Activated naive CD8-positive, alpha-beta T cell (primary cell): ENCODE measurements at regions not wholly inside any gene's neighbourhood (a gene's known extent, or its start where the extent isn't known, plus 50 kb on each side); places are given as distances from the start of the nearest gene placed in this dataset.

ENCODE experiments used
- H3K27ac Mint-ChIP-seq: one replicate; pipeline ENCODE4 v1.8.0; 2021; ENCODE audit warnings: mixed read lengths
- H3K27me3 Mint-ChIP-seq: one replicate; pipeline ENCODE4 v1.8.0; 2021; ENCODE audit warnings: mixed read lengths
- H3K36me3 Mint-ChIP-seq: one replicate; pipeline ENCODE4 v1.8.0; 2021; ENCODE audit warnings: mixed read lengths
- H3K4me1 Mint-ChIP-seq: one replicate; pipeline ENCODE4 v1.8.0; 2021; ENCODE audit warnings: low read depth, mixed read lengths
- H3K4me3 Mint-ChIP-seq: one replicate; pipeline ENCODE4 v1.8.0; 2021; ENCODE audit warnings: mild to moderate bottlenecking, mixed read lengths
- H3K9me3 Mint-ChIP-seq: one replicate; pipeline ENCODE4 v1.8.0; 2021; ENCODE audit warnings: low read depth, mixed read lengths

DNA sequence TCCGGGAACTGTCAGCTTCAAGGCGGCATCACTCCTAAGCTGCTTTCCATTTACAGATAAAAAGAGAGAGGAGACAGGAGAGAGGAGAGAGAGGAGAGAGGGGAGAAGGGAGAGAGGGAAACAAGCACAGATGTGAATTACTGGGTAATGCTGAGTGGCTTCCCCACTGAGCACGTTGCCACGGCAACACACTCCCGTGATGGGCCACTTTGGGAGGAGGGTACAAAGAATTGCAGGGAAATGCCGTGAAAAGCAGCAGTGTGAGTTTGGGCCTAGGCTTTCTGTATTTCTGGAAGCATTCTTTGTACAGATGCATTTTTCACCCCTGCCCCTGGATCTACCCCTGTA, 128.0 kb upstream of the IRF2BP2 start:
- H3K4me1 Mint-ChIP-seq: peaks cover 1% of the 10 kb centered on the region
- no peaks in the 10 kb centered on the region for H3K27me3 Mint-ChIP-seq
- H3K9me3 Mint-ChIP-seq: no peaks in the 10 kb centered on the region
- H3K36me3 Mint-ChIP-seq: no peaks in the 10 kb centered on the region
- no peak overlapping the region for H3K27ac Mint-ChIP-seq
- no peak overlapping the region for H3K4me3 Mint-ChIP-seq

GRCh38 chr1:234735916-234736315, 125.9 kb upstream of the IRF2BP2 start:
- H3K27ac Mint-ChIP-seq: peak overlapping the region; percentile 5
- H3K9me3 Mint-ChIP-seq: no peaks in the 10 kb centered on the region
- H3K4me1 Mint-ChIP-seq: peaks cover 21% of the 10 kb centered on the region
- no peak overlapping the region for H3K4me3 Mint-ChIP-seq
- no peaks in the 10 kb centered on the region for H3K36me3 Mint-ChIP-seq
- no peaks in the 10 kb centered on the region for H3K27me3 Mint-ChIP-seq

- Mint-ChIP-seq H3K4me1 (peaks cover 25% of the 10 kb centered on the region), H3K27ac (peak overlapping the region; percentile 5), H3K36me3 (no peaks in the 10 kb centered on the region)
Measured at GRCh38 chr1:234735476-234735875, 125.5 kb upstream of the IRF2BP2 start.

GRCh38 chr1:234734869-234735268, 124.9 kb upstream of the IRF2BP2 start:
- Mint-ChIP-seq H3K36me3 (no peaks in the 10 kb centered on the region), H3K27me3 (no peaks in the 10 kb centered on the region), H3K27ac (no peak overlapping the region), H3K4me3 (no peak overlapping the region), H3K4me1 (peaks cover 31% of the 10 kb centered on the region), H3K9me3 (no peaks in the 10 kb centered on the region)

More at GRCh38 chr1:234735476-234735875, 125.5 kb upstream of the IRF2BP2 start:
- no peaks in the 10 kb centered on the region for H3K27me3 Mint-ChIP-seq
- no peak overlapping the region for H3K4me3 Mint-ChIP-seq
- H3K9me3 Mint-ChIP-seq: no peaks in the 10 kb centered on the region

DNA sequence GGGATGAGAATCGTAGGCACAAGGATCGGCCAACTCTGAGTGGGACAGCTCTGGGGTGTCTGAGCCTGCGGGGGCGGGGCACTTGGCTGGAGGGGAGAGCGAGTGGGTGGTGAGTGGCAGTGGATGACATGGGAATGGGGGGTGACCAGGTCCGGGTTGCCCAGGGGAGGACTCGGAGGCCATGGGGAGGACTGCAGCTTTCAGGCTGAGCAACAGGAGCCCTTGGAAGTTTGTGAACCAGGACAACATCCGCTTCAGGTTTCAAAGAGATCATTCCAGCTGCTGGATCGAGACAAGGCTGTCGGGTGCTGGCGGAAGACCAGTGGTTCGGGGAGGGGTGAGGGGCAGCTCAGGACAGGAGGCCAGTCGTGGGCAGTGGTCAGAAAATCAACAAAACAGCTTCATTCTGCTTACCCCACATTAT, 124.4 kb upstream of the IRF2BP2 start:
- H3K36me3 Mint-ChIP-seq: no peaks in the 10 kb centered on the region
- H3K4me1 Mint-ChIP-seq: peaks cover 34% of the 10 kb centered on the region
- no peaks in the 10 kb centered on the region for H3K9me3 Mint-ChIP-seq
- no peaks in the 10 kb centered on the region for H3K27me3 Mint-ChIP-seq
- no peak overlapping the region for H3K4me3 Mint-ChIP-seq
- H3K27ac Mint-ChIP-seq: peak overlapping the region; percentile 34

- H3K36me3 Mint-ChIP-seq: no peaks in the 10 kb centered on the region
- H3K4me1 Mint-ChIP-seq: peaks cover 36% of the 10 kb centered on the region
- no peak overlapping the region for H3K4me3 Mint-ChIP-seq
- H3K9me3 Mint-ChIP-seq: no peaks in the 10 kb centered on the region
- H3K27ac Mint-ChIP-seq: peak overlapping the region; percentile 34
- no peaks in the 10 kb centered on the region for H3K27me3 Mint-ChIP-seq
Measured at GRCh38 chr1:234733427-234733826, 123.4 kb upstream of the IRF2BP2 start.

- peak overlapping the region; percentile 58 for H3K27ac Mint-ChIP-seq
- H3K36me3 Mint-ChIP-seq: no peaks in the 10 kb centered on the region
- H3K4me1 Mint-ChIP-seq: peaks cover 38% of the 10 kb centered on the region
- no peaks in the 10 kb centered on the region for H3K27me3 Mint-ChIP-seq
- H3K9me3 Mint-ChIP-seq: no peaks in the 10 kb centered on the region
- no peak overlapping the region for H3K4me3 Mint-ChIP-seq
Measured at GRCh38 chr1:234732671-234733390, 122.9 kb upstream of the IRF2BP2 start.

- peaks cover 41% of the 10 kb centered on the region for H3K4me1 Mint-ChIP-seq
- peak overlapping the region; percentile 79 for H3K4me3 Mint-ChIP-seq
- no peaks in the 10 kb centered on the region for H3K9me3 Mint-ChIP-seq
- H3K27ac Mint-ChIP-seq: peak overlapping the region; percentile 97
- H3K27me3 Mint-ChIP-seq: no peaks in the 10 kb centered on the region
- no peaks in the 10 kb centered on the region for H3K36me3 Mint-ChIP-seq
Measured at GRCh38 chr1:234732260-234732659, 122.3 kb upstream of the IRF2BP2 start.

DNA sequence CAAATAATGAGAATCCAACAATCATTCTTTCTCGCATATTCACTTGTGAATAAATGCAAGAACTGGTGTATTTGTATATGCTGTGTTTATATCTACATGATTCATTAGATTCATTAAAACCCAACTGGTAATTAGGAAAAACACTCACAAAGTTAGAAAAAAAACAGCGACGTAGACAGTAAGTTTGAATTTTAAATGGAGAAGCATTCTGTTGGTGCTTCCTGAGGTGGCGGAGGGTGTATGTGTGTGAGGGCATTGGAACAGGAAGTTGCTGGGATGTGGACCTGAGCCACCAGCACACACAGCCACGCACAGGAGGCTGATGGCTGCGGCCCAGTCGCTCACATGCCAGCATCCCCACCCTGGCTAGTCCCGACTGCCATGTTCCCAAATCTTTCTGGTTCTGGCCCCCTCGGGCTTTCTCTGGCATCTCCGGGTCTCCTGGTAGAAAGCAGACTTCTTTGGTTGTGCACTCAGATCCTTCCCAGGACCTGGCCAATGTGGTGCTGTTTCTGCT, 121.6 kb upstream of the IRF2BP2 start:
- H3K4me1 Mint-ChIP-seq: peaks cover 47% of the 10 kb centered on the region
- no peaks in the 10 kb centered on the region for H3K36me3 Mint-ChIP-seq
- H3K4me3 Mint-ChIP-seq: peak overlapping the region; percentile 79
- peak overlapping the region; percentile 97 for H3K27ac Mint-ChIP-seq
- H3K27me3 Mint-ChIP-seq: no peaks in the 10 kb centered on the region
- H3K9me3 Mint-ChIP-seq: no peaks in the 10 kb centered on the region

GRCh38 chr1:234730770-234731568, 121.0 kb upstream of the IRF2BP2 start:
- H3K36me3 Mint-ChIP-seq: no peaks in the 10 kb centered on the region
- no peaks in the 10 kb centered on the region for H3K27me3 Mint-ChIP-seq
- H3K27ac Mint-ChIP-seq: peak overlapping the region; percentile 97
- H3K4me1 Mint-ChIP-seq: peaks cover 52% of the 10 kb centered on the region
- H3K9me3 Mint-ChIP-seq: no peaks in the 10 kb centered on the region
- H3K4me3 Mint-ChIP-seq: peak overlapping the region; percentile 79

DNA sequence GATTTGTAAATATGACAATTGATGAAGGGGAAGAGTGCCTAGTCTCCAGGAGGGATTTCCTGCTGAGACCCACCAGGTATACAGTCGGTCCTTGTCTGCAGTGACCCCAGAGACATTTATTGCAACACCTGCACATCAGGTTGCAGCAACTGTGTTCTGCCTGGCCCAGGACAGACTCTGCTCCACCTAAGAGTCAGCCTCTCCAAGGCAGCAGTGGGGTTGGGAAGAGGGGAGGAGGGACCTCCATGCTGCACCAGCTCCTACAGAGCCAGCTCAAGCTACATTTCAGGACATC, 120.4 kb upstream of the IRF2BP2 start:
- H3K9me3 Mint-ChIP-seq: no peaks in the 10 kb centered on the region
- H3K4me3 Mint-ChIP-seq: no peak overlapping the region
- H3K36me3 Mint-ChIP-seq: no peaks in the 10 kb centered on the region
- peaks cover 57% of the 10 kb centered on the region for H3K4me1 Mint-ChIP-seq
- peak overlapping the region; percentile 50 for H3K27ac Mint-ChIP-seq
- H3K27me3 Mint-ChIP-seq: no peaks in the 10 kb centered on the region

DNA sequence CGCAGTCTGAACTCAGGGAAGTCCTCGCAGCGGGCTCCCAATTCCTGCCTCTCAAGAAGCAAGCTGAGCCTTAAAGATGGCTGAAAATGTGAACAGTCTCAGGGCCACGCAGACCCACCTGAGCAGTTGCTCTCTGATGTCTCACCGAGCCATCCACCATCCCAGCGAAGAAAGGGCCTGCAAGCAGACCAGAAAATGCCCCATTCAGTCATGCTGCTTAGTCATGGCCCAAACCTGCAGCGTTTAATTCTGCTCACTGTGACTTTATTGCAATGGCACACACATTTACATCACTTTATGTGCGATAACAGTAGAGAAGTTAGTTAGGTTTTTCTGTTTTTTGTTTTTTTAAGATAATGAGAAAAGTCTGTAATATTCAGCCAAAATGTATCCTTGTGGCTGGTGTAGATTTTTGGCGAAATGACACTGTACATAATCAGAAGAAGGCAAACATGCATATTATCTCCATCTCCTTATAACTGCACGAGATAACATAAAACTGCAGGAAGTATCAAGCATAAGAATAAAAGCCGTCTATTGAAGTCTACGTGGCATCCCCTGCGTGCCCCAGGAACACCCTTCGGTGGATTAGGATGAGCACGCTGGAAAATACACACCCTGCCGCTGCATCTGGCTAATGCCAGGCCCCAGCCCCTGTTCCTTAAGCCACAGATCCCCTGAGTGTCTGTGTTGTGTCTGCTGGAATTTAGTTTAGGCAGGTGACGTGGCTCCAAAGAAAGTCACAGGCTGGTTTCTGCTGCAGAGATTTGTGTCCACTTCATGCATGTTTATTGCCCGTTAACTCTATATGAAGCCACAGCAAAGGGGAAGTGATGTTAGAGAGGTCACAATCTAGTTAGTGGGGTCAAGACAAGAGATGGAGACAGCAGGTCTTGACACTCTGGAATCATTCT, 119.8 kb upstream of the IRF2BP2 start:
- Mint-ChIP-seq H3K27me3 (no peaks in the 10 kb centered on the region), H3K27ac (peak overlapping the region; percentile 50), H3K9me3 (no peaks in the 10 kb centered on the region), H3K4me3 (no peak overlapping the region), H3K4me1 (peaks cover 63% of the 10 kb centered on the region), H3K36me3 (no peaks in the 10 kb centered on the region)

- Mint-ChIP-seq H3K27me3 (no peaks in the 10 kb centered on the region), H3K27ac (peak overlapping the region; percentile 16), H3K9me3 (no peaks in the 10 kb centered on the region), H3K4me1 (peaks cover 74% of the 10 kb centered on the region), H3K4me3 (no peak overlapping the region), H3K36me3 (no peaks in the 10 kb centered on the region)
Measured at GRCh38 chr1:234728740-234729139, 118.8 kb upstream of the IRF2BP2 start.

DNA sequence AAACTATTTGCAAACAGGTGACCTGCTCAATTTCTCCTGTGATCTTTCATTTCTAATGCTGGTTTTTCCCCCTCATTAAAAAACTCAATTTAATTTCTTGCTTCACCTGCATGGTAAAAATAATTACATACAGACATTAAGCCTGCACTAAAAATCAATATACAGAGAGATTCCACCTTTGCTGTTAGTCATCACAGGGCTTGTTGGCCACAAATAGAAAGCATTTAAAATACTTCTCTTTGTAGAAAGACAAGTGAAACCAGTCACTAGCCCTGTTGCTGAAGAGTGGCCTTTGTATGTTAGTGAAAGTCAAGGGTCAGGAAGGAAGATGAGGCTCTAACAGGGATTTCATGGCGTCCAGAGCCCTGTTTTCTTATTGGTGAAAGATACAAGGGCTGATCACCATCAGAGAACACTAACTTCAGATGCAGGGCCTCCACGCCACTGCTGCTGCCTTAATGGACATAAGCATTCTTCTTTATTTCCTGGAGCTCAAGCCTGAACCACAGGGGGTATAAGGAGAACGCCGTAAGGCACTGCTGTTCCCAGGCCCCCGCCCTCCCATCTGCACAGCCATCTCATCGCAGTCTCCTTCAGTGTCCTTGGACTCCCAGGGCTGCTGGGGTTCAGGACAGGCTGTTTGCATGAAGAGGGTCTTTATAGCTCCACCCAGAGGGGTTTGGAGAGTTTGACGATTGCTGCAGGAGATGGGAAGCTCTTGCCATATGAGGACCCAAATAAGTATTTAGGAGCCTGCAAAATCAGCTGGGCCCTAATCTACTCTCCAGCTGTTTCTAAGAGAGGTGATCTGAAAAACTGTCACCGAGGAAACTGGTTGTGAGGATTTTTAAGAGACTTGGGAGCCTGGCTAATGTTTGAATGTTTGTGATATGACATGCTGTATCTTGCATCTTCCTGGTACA, 117.3 kb upstream of the IRF2BP2 start:
- Mint-ChIP-seq H3K4me1 (peaks cover 81% of the 10 kb centered on the region), H3K27ac (peak overlapping the region; percentile 75), H3K4me3 (peak overlapping the region; percentile 14), H3K36me3 (no peaks in the 10 kb centered on the region), H3K27me3 (no peaks in the 10 kb centered on the region), H3K9me3 (no peaks in the 10 kb centered on the region)
